HL-60 (cell line): ENCODE measurements at regions not wholly inside any gene's neighbourhood (a gene's known extent, or its start where the extent isn't known, plus 50 kb on each side); places are given as distances from the start of the nearest gene placed in this dataset.

Source experiments
- DNase-seq, 2 experiments: peaks; one replicate each; pipeline ENCODE4 v3.0.0-alpha.2; 2010 to 2020; ENCODE audit warnings: low read depth in 1 of 2, low spot score in 1 of 2
- H3K27ac ChIP-seq: fragments of 250-450 bp; sonication (Bioruptor Pico); replicated peaks from 2 replicates; pipeline ENCODE4 v1.5.1; 2020; ENCODE audit warnings: mild to moderate bottlenecking, moderate library complexity
- H3K27me3 ChIP-seq: fragments of 250-450 bp; sonication (Bioruptor Pico); 2 replicates; pipeline ENCODE4 v1.5.1; 2021; ENCODE audit warnings: mild to moderate bottlenecking, moderate library complexity; ENCODE audit not compliant: insufficient read depth, poor library complexity, severe bottlenecking
- H3K4me3 ChIP-seq: replicated peaks from 2 replicates; pipeline ENCODE4 v1.5.1; 2011; ENCODE audit warnings: mild to moderate bottlenecking, control low read depth, low read length; ENCODE audit not compliant: insufficient read depth
- GABPA ChIP-seq: IDR thresholded peaks from 2 replicates; pipeline ENCODE4 v1.6.1; 2012; ENCODE audit warnings: low read depth
- POLR2AphosphoS5 ChIP-seq: IDR thresholded peaks from 2 replicates; pipeline ENCODE4 v1.6.1; 2012; ENCODE audit warnings: low read depth
- REST ChIP-seq: IDR thresholded peaks from 2 replicates; pipeline ENCODE4 v1.6.1; 2012; ENCODE audit warnings: low read depth; ENCODE audit not compliant: insufficient replicate concordance
- SPI1 ChIP-seq: IDR thresholded peaks from 2 replicates; pipeline ENCODE4 v1.6.1; 2012; ENCODE audit warnings: low read depth, mild to moderate bottlenecking, borderline replicate concordance
- TF ChIP-seq, protein P1 (sequence below): IDR thresholded peaks from one replicate; pipeline ENCODE4 v1.5.1; 2011; ENCODE audit warnings: low read length, control low read depth, inconsistent platforms; ENCODE audit not compliant: insufficient read depth

- Histone ChIP-seq H3K4me3 (no peak overlapping the region), H3K27me3 (no peaks in the 10 kb centered on the region), H3K27ac (peak overlapping the region; percentile 95)
- peak in 1 of 2 experiments; percentile 76 for DNase-seq
- TF ChIP-seq, protein P1, sequence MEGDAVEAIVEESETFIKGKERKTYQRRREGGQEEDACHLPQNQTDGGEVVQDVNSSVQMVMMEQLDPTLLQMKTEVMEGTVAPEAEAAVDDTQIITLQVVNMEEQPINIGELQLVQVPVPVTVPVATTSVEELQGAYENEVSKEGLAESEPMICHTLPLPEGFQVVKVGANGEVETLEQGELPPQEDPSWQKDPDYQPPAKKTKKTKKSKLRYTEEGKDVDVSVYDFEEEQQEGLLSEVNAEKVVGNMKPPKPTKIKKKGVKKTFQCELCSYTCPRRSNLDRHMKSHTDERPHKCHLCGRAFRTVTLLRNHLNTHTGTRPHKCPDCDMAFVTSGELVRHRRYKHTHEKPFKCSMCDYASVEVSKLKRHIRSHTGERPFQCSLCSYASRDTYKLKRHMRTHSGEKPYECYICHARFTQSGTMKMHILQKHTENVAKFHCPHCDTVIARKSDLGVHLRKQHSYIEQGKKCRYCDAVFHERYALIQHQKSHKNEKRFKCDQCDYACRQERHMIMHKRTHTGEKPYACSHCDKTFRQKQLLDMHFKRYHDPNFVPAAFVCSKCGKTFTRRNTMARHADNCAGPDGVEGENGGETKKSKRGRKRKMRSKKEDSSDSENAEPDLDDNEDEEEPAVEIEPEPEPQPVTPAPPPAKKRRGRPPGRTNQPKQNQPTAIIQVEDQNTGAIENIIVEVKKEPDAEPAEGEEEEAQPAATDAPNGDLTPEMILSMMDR, result no peak
- no peak for TF ChIP-seq REST
- TF ChIP-seq SPI1, result peak; percentile 6; the same call in 1 of the 2 replicates
These were observed 145.3 kb upstream of the ITGA4 start for GRCh38 chr2:181311837-181312236.

DNA sequence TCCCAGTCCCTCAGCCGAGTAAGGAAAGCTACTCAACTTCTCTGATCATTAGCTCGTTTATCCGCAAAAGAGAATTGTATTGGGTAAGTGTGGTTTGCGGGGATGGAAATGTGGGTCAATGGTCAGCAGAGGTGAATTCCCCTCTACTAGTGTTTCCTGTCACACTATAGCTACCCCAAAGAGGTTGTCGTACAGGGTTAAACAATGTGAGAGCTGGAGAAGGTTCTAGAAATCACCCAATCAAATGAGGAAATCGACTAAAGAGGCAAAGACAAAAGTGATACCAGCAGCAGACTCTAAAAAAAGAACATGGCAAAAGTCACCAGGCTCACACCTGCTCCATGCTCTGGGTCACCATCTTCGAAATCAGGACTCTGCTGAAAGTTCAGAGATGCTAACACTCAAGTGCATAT, 144.7 kb upstream of the ITGA4 start:
- no peak for DNase-seq
- no peak overlapping the region for H3K4me3 ChIP-seq

GRCh38 chr2:181313845-181314244, 143.3 kb upstream of the ITGA4 start:
- Histone ChIP-seq H3K4me3 (no peak overlapping the region), H3K27ac (peak overlapping the region; percentile 48), H3K27me3 (no peaks in the 10 kb centered on the region)
- DNase-seq, result no peak
- TF ChIP-seq, protein P1, result no peak
- no peak for TF ChIP-seq GABPA
- no peak for TF ChIP-seq REST
- no peak for TF ChIP-seq SPI1
- no peak for TF ChIP-seq POLR2AphosphoS5

More for the DNA sequence above, 144.7 kb upstream of the ITGA4 start:
- no peak for TF ChIP-seq SPI1
- TF ChIP-seq POLR2AphosphoS5, result no peak
- TF ChIP-seq, protein P1, result no peak
- no peak for TF ChIP-seq REST
- TF ChIP-seq GABPA, result no peak
- Histone ChIP-seq H3K27me3 (no peaks in the 10 kb centered on the region), H3K27ac (peak overlapping the region; percentile 95)
